GM18505 (cell line): ENCODE measurements at regions not wholly inside any gene's neighbourhood (a gene's known extent, or its start where the extent isn't known, plus 50 kb on each side); places are given as distances from the start of the nearest gene placed in this dataset.
"Not testable (repeated sequence)": the region's sequence is repeated elsewhere in the genome, so short reads cannot be mapped to it uniquely, and the experiment has no call there.

ENCODE experiments used
- ATAC-seq: cut with Tn5 transposase; IDR thresholded peaks from one replicate; pipeline ENCODE4 v1.9.1; 2021; ENCODE audit not compliant: unreplicated experiment
- POLR2A ChIP-seq: IDR thresholded peaks from 4 replicates; pipeline ENCODE4 v1.6.1; 2011; ENCODE audit warnings: borderline replicate concordance; ENCODE audit not compliant: insufficient read depth, insufficient read length; ENCODE audit errors: extremely low read depth

GRCh38 chr3:82505079-82505756 is 743.8 kb upstream of the GBE1 start:
- no peak for ATAC-seq
- no peak for TF ChIP-seq POLR2A

GRCh38 chr3:82498186-82498585 is 736.7 kb upstream of the GBE1 start:
- ATAC-seq: no peak
- no peak for TF ChIP-seq POLR2A

- TF ChIP-seq POLR2A: no peak
- no peak for ATAC-seq
Measured at GRCh38 chr3:82496890-82497560, 735.6 kb upstream of the GBE1 start.

- ATAC-seq: no peak
- TF ChIP-seq POLR2A: no peak
Measured at GRCh38 chr3:82495655-82496054, 734.2 kb upstream of the GBE1 start.

- ATAC-seq: no peak
- TF ChIP-seq POLR2A: no peak
Measured at GRCh38 chr3:82494977-82495489, 733.6 kb upstream of the GBE1 start.

GRCh38 chr3:82493858-82494257 is 732.4 kb upstream of the GBE1 start:
- ATAC-seq: no peak
- TF ChIP-seq POLR2A: no peak

- ATAC-seq: no peak
- TF ChIP-seq POLR2A: no peak
Measured at GRCh38 chr3:82475306-82475705, 713.9 kb upstream of the GBE1 start.

GRCh38 chr3:82474711-82475110 is 713.3 kb upstream of the GBE1 start:
- no peak for ATAC-seq
- TF ChIP-seq POLR2A: no peak

GRCh38 chr3:82473864-82474541 is 712.6 kb upstream of the GBE1 start:
- TF ChIP-seq POLR2A: no peak

GRCh38 chr3:82467051-82467450 is 705.6 kb upstream of the GBE1 start:
- no peak for ATAC-seq
- TF ChIP-seq POLR2A: no peak

More at GRCh38 chr3:82473864-82474541, 712.6 kb upstream of the GBE1 start:
- no peak for ATAC-seq

- ATAC-seq: no peak
- no peak for TF ChIP-seq POLR2A
Measured at GRCh38 chr3:82462977-82463376, 701.5 kb upstream of the GBE1 start.

- ATAC-seq: no peak
- TF ChIP-seq POLR2A: no peak
Measured at GRCh38 chr3:82461049-82461889, 699.8 kb upstream of the GBE1 start.

GRCh38 chr3:82448320-82448719 is 686.9 kb upstream of the GBE1 start:
- no peak for TF ChIP-seq POLR2A
- ATAC-seq: no peak

- not testable (repeated sequence) for ATAC-seq
Measured at GRCh38 chr3:82428821-82429220, 667.4 kb upstream of the GBE1 start.
